ENCODE measurements at regions not wholly inside any gene's neighbourhood (a gene's known extent, or its start where the extent isn't known, plus 50 kb on each side); places are given as distances from the start of the nearest gene placed in this dataset.

- DNase-seq (ENCODE audit: low read depth in 2 of 2) = no peak
These were observed 66.4 kb upstream of the JAZF1 start for GRCh38 chr7:28246921-28247461.

GRCh38 chr7:28258240-28258639 is 77.6 kb upstream of the JAZF1 start:
- no peak overlapping the region for H3K4me3 ChIP-seq (replicated peaks in 1 of 2; ENCODE audit: low read depth in 2 of 2, low read length in 2 of 2)
- TF ChIP-seq, protein P1, sequence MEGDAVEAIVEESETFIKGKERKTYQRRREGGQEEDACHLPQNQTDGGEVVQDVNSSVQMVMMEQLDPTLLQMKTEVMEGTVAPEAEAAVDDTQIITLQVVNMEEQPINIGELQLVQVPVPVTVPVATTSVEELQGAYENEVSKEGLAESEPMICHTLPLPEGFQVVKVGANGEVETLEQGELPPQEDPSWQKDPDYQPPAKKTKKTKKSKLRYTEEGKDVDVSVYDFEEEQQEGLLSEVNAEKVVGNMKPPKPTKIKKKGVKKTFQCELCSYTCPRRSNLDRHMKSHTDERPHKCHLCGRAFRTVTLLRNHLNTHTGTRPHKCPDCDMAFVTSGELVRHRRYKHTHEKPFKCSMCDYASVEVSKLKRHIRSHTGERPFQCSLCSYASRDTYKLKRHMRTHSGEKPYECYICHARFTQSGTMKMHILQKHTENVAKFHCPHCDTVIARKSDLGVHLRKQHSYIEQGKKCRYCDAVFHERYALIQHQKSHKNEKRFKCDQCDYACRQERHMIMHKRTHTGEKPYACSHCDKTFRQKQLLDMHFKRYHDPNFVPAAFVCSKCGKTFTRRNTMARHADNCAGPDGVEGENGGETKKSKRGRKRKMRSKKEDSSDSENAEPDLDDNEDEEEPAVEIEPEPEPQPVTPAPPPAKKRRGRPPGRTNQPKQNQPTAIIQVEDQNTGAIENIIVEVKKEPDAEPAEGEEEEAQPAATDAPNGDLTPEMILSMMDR (IDR thresholded peaks at IDR 0.05; ENCODE audit: low read depth, low read length) = no peak
- no peak for DNase-seq (ENCODE audit: low read depth in 2 of 2)

More at GRCh38 chr7:28246921-28247461, 66.4 kb upstream of the JAZF1 start:
- no peak overlapping the region for H3K4me3 ChIP-seq (replicated peaks in 1 of 2; ENCODE audit: low read depth in 2 of 2, low read length in 2 of 2)
- TF ChIP-seq, protein P1 (IDR thresholded peaks at IDR 0.05; ENCODE audit: low read depth, low read length) = no peak

DNA sequence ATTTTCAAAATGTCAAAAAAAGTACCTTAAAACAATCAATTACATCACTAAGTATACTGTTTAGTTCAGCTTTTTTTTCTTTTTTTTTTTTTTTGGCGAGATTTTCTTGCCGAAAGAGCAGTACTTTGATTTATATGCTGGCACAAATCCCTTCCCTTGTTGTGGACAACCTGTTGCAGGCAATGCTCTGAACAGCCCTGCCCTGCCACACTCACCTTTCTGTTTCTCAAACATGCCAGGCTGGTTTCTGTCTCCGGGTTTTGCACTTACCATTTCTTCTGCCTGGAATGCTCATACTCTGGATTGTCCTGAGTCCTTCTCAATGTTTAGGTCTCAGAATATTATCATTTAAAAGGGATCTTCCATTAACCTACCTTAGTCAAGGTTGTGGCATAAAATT is 80.4 kb upstream of the JAZF1 start:
- no peak for DNase-seq (ENCODE audit: low read depth in 2 of 2)
- H3K4me3 ChIP-seq (replicated peaks in 1 of 2; ENCODE audit: low read depth in 2 of 2, low read length in 2 of 2) = no peak overlapping the region
- TF ChIP-seq, protein P1 (IDR thresholded peaks at IDR 0.05; ENCODE audit: low read depth, low read length) = no peak

GRCh38 chr7:28263622-28264271 is 83.2 kb upstream of the JAZF1 start:
- TF ChIP-seq, protein P1 (IDR thresholded peaks at IDR 0.05; ENCODE audit: low read depth, low read length) = no peak
- no peak for DNase-seq (ENCODE audit: low read depth in 2 of 2)
- H3K4me3 ChIP-seq (replicated peaks in 1 of 2; ENCODE audit: low read depth in 2 of 2, low read length in 2 of 2) = no peak overlapping the region

GRCh38 chr7:28266402-28266801 is 85.8 kb upstream of the JAZF1 start:
- no peak for DNase-seq (ENCODE audit: low read depth in 2 of 2)
- TF ChIP-seq, protein P1 (IDR thresholded peaks at IDR 0.05; ENCODE audit: low read depth, low read length) = no peak
- H3K4me3 ChIP-seq (replicated peaks in 1 of 2; ENCODE audit: low read depth in 2 of 2, low read length in 2 of 2) = no peak overlapping the region

GRCh38 chr7:28267012-28267411 is 86.4 kb upstream of the JAZF1 start:
- DNase-seq (ENCODE audit: low read depth in 2 of 2) = no peak
- no peak overlapping the region for H3K4me3 ChIP-seq (replicated peaks in 1 of 2; ENCODE audit: low read depth in 2 of 2, low read length in 2 of 2)
- TF ChIP-seq, protein P1 (IDR thresholded peaks at IDR 0.05; ENCODE audit: low read depth, low read length) = no peak

All from cardiac fibroblast (primary cell).